AG09309 (cell line): ENCODE measurements at regions not wholly inside any gene's neighbourhood (a gene's known extent, or its start where the extent isn't known, plus 50 kb on each side); places are given as distances from the start of the nearest gene placed in this dataset.

Experiments used
- DNase-seq: peaks from one replicate; pipeline ENCODE4 v3.0.0-alpha.2; 2010; ENCODE audit warnings: low read depth
- H3K4me3 ChIP-seq: 2 replicates; pipeline ENCODE4 v1.5.1; 2011; ENCODE audit warnings: mild to moderate bottlenecking, low read depth, low read length, moderate library complexity; ENCODE audit not compliant: control insufficient read depth
- CTCF ChIP-seq: IDR thresholded peaks from 2 replicates; pipeline ENCODE4 v1.5.1; 2011; ENCODE audit warnings: mild to moderate bottlenecking, low read depth, low read length, inconsistent platforms; ENCODE audit not compliant: insufficient read depth, control insufficient read depth; ENCODE audit errors: missing control alignments

- TF ChIP-seq CTCF = no peak
- DNase-seq = no peak
- no peak overlapping the region for H3K4me3 ChIP-seq
Measured at GRCh38 chr5:164627021-164627420, 1121.6 kb downstream of the MAT2B start.

- TF ChIP-seq CTCF = no peak
- H3K4me3 ChIP-seq = no peak overlapping the region
- no peak for DNase-seq
Measured at GRCh38 chr5:164636456-164636855, 1131.0 kb downstream of the MAT2B start.

- DNase-seq = no peak
- no peak for TF ChIP-seq CTCF
- H3K4me3 ChIP-seq = no peak overlapping the region
Measured at GRCh38 chr5:164637931-164638521, 1132.6 kb downstream of the MAT2B start.

GRCh38 chr5:164649266-164649665, 1143.8 kb downstream of the MAT2B start:
- no peak for DNase-seq
- no peak overlapping the region for H3K4me3 ChIP-seq
- TF ChIP-seq CTCF = no peak

- no peak for TF ChIP-seq CTCF
- H3K4me3 ChIP-seq = no peak overlapping the region
- DNase-seq = no peak
Measured at GRCh38 chr5:164650427-164650826, 1145.0 kb downstream of the MAT2B start.

- no peak overlapping the region for H3K4me3 ChIP-seq
- TF ChIP-seq CTCF = no peak
- DNase-seq = no peak
Measured at GRCh38 chr5:164651546-164652275, 1146.3 kb downstream of the MAT2B start.
